ENCODE measurements at regions not wholly inside any gene's neighbourhood (a gene's known extent, or its start where the extent isn't known, plus 50 kb on each side); places are given as distances from the start of the nearest gene placed in this dataset.

- DNase-seq: no peak
- WGBS, 5 donors: 84 to 89% (median 86%) methylated on average over 5 of the region's 5 CpGs
- no peak overlapping the region for H3K27ac ChIP-seq
- no peaks in the 10 kb centered on the region for H3K27me3 ChIP-seq
- H3K9me3 ChIP-seq: peaks cover 0 to 8% (median 0%) of the 10 kb centered on the region in 4 donors
- intact Hi-C loops (cut with DNase I; ENCODE audit: low total_unique reads): no loop called here
- TF ChIP-seq, protein P1, sequence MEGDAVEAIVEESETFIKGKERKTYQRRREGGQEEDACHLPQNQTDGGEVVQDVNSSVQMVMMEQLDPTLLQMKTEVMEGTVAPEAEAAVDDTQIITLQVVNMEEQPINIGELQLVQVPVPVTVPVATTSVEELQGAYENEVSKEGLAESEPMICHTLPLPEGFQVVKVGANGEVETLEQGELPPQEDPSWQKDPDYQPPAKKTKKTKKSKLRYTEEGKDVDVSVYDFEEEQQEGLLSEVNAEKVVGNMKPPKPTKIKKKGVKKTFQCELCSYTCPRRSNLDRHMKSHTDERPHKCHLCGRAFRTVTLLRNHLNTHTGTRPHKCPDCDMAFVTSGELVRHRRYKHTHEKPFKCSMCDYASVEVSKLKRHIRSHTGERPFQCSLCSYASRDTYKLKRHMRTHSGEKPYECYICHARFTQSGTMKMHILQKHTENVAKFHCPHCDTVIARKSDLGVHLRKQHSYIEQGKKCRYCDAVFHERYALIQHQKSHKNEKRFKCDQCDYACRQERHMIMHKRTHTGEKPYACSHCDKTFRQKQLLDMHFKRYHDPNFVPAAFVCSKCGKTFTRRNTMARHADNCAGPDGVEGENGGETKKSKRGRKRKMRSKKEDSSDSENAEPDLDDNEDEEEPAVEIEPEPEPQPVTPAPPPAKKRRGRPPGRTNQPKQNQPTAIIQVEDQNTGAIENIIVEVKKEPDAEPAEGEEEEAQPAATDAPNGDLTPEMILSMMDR (IDR thresholded peaks at IDR 0.05): no peak
- no peak for TF ChIP-seq POLR2AphosphoS5 (IDR thresholded peaks at IDR 0.05)
- no peak for TF ChIP-seq EP300 (IDR thresholded peaks at IDR 0.05)
- TF ChIP-seq POLR2A (IDR thresholded peaks at IDR 0.05): no peak
- H3K36me3 ChIP-seq: no peaks in the 10 kb centered on the region
- H3K4me3 ChIP-seq: no peak overlapping the region
- H3K4me1 ChIP-seq: no peaks in the 10 kb centered on the region
Observed at GRCh38 chrX:8313844-8314243, 142.8 kb upstream of the VCX2 start.

- Histone ChIP-seq H3K27ac (no peak overlapping the region), H3K36me3 (no peaks in the 10 kb centered on the region), H3K9me3 (peaks cover 0 to 8% (median 0%) of the 10 kb centered on the region in 4 donors), H3K27me3 (no peaks in the 10 kb centered on the region), H3K4me1 (no peaks in the 10 kb centered on the region), H3K4me3 (no peak overlapping the region)
- no peak for TF ChIP-seq EP300 (IDR thresholded peaks at IDR 0.05)
- TF ChIP-seq, protein P1 (IDR thresholded peaks at IDR 0.05): no peak
- no peak for TF ChIP-seq POLR2A (IDR thresholded peaks at IDR 0.05)
- TF ChIP-seq POLR2AphosphoS5 (IDR thresholded peaks at IDR 0.05): no peak
- intact Hi-C loops (cut with DNase I; ENCODE audit: low total_unique reads): no loop called here
- DNase-seq: no peak
- WGBS, 5 donors: 61 to 75% (median 69%) methylated on average over 4 of the region's 4 CpGs
Observed at GRCh38 chrX:8314881-8315280, 143.8 kb upstream of the VCX2 start.

- Histone ChIP-seq H3K27ac (no peak overlapping the region), H3K4me3 (no peak overlapping the region), H3K36me3 (no peaks in the 10 kb centered on the region), H3K9me3 (peaks cover 0 to 13% (median 8%) of the 10 kb centered on the region in 4 donors), H3K27me3 (no peaks in the 10 kb centered on the region), H3K4me1 (no peaks in the 10 kb centered on the region)
- 60 to 89% (median 79%) methylated on average over 6 to 7 of the region's 7 CpGs for WGBS, 5 donors
- TF ChIP-seq EP300 (IDR thresholded peaks at IDR 0.05) (no peak), POLR2AphosphoS5 (IDR thresholded peaks at IDR 0.05) (no peak)
- intact Hi-C loops (cut with DNase I; ENCODE audit: low total_unique reads): no loop called here
- DNase-seq: no peak
Observed at GRCh38 chrX:8319359-8319758, 145.3 kb upstream of the VCX3B start.

- Histone ChIP-seq H3K4me3 (no peak overlapping the region), H3K27me3 (no peaks in the 10 kb centered on the region), H3K9me3 (peaks cover 0 to 13% (median 8%) of the 10 kb centered on the region in 4 donors), H3K36me3 (no peaks in the 10 kb centered on the region), H3K4me1 (no peaks in the 10 kb centered on the region), H3K27ac (no peak overlapping the region)
- 77 to 90% (median 83%) methylated on average over 4 of the region's 4 CpGs; no CpG with 5 or more reads in 1 of the 5 donors for WGBS, 5 donors
- intact Hi-C loops (cut with DNase I; ENCODE audit: low total_unique reads): no loop called here
- no peak for TF ChIP-seq POLR2A (IDR thresholded peaks at IDR 0.05)
- no peak for TF ChIP-seq EP300 (IDR thresholded peaks at IDR 0.05)
- TF ChIP-seq POLR2AphosphoS5 (IDR thresholded peaks at IDR 0.05): no peak
- TF ChIP-seq, protein P1 (IDR thresholded peaks at IDR 0.05): no peak
- DNase-seq: no peak
Observed at GRCh38 chrX:8323356-8323755, 141.3 kb upstream of the VCX3B start.

GRCh38 chrX:8341814-8342590, 122.6 kb upstream of the VCX3B start:
- intact Hi-C loops (cut with DNase I; ENCODE audit: low total_unique reads): no loop called here
- Histone ChIP-seq H3K36me3 (no peaks in the 10 kb centered on the region), H3K9me3 (no peaks in the 10 kb centered on the region), H3K27ac (no peak overlapping the region), H3K4me1 (no peaks in the 10 kb centered on the region), H3K27me3 (no peaks in the 10 kb centered on the region), H3K4me3 (no peak overlapping the region)
- TF ChIP-seq POLR2AphosphoS5 (IDR thresholded peaks at IDR 0.05) (no peak), POLR2A (IDR thresholded peaks at IDR 0.05) (no peak), EP300 (IDR thresholded peaks at IDR 0.05) (no peak)
- TF ChIP-seq, protein P1 (IDR thresholded peaks at IDR 0.05): no peak
- 38 to 81% (median 70%) methylated on average over 6 to 7 of the region's 7 CpGs for WGBS, 5 donors
- DNase-seq: no peak

All from stomach (tissue), 8 donors.